ENCODE measurements at regions not wholly inside any gene's neighbourhood (a gene's known extent, or its start where the extent isn't known, plus 50 kb on each side); places are given as distances from the start of the nearest gene placed in this dataset.
"Not testable (repeated sequence)": the region's sequence is repeated elsewhere in the genome, so short reads cannot be mapped to it uniquely, and the experiment has no call there.

DNA sequence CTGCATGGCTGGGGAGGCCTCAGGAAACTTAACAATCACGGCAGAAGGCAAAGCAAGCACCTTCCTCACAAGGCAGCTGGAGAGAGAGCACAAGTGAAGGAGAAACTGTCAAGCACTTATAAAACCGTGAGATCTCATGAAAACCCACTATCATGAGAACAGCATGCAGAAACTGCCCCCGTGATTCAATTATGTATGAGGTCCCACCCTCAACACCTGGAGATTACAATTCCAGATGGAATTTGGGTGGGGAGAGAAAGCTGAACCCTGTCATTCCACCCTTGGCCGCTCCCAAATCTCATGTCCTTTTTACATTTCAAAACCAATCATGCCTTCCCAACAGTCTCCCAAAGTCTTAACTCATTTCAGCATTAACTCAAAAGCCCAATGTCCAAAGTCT is 107.2 kb upstream of the ECI2 start:
- H3K36me3 ChIP-seq (ENCODE audit: insufficient read depth, low read length): no peaks in the 10 kb centered on the region
- no peak overlapping the region for H3K9ac ChIP-seq (ENCODE audit: low read length)
- no peaks in the 10 kb centered on the region for H3K4me1 ChIP-seq (ENCODE audit: low read length)
- H3K9me3 ChIP-seq (ENCODE audit: low read length): no peaks in the 10 kb centered on the region
- H3K9me2 ChIP-seq (replicated peaks; ENCODE audit: insufficient read depth, low read length): no peaks in the 10 kb centered on the region
- H4K20me1 ChIP-seq (ENCODE audit: insufficient read depth, low read depth, low read length): no peaks in the 10 kb centered on the region
- H3K27me3 ChIP-seq (ENCODE audit: low read length): no peaks in the 10 kb centered on the region
- no peak for DNase-seq
- H3K4me3 ChIP-seq (ENCODE audit: low read length): no peak overlapping the region
- H3K4me2 ChIP-seq (ENCODE audit: low read depth, low read length, poor library complexity, severe bottlenecking): no peak overlapping the region
- H3K27ac ChIP-seq (ENCODE audit: low read length): no peak overlapping the region
- H3K79me2 ChIP-seq (ENCODE audit: low read length): no peaks in the 10 kb centered on the region
- no peak overlapping the region for H2AFZ ChIP-seq (ENCODE audit: low read length)

GRCh38 chr6:4240148-4240547 is 104.8 kb upstream of the ECI2 start:
- H4K20me1 ChIP-seq (ENCODE audit: insufficient read depth, low read depth, low read length): no peaks in the 10 kb centered on the region
- H3K79me2 ChIP-seq (ENCODE audit: low read length): no peaks in the 10 kb centered on the region
- no peaks in the 10 kb centered on the region for H3K9me3 ChIP-seq (ENCODE audit: low read length)
- no peaks in the 10 kb centered on the region for H3K9me2 ChIP-seq (replicated peaks; ENCODE audit: insufficient read depth, low read length)
- no peak overlapping the region for H3K4me3 ChIP-seq (ENCODE audit: low read length)
- no peak overlapping the region for H3K27ac ChIP-seq (ENCODE audit: low read length)
- H3K9ac ChIP-seq (ENCODE audit: low read length): no peak overlapping the region
- H3K4me1 ChIP-seq (ENCODE audit: low read length): no peaks in the 10 kb centered on the region
- H2AFZ ChIP-seq (ENCODE audit: low read length): no peak overlapping the region
- no peak overlapping the region for H3K4me2 ChIP-seq (ENCODE audit: low read depth, low read length, poor library complexity, severe bottlenecking)
- DNase-seq: no peak
- no peaks in the 10 kb centered on the region for H3K36me3 ChIP-seq (ENCODE audit: insufficient read depth, low read length)
- no peaks in the 10 kb centered on the region for H3K27me3 ChIP-seq (ENCODE audit: low read length)

DNA sequence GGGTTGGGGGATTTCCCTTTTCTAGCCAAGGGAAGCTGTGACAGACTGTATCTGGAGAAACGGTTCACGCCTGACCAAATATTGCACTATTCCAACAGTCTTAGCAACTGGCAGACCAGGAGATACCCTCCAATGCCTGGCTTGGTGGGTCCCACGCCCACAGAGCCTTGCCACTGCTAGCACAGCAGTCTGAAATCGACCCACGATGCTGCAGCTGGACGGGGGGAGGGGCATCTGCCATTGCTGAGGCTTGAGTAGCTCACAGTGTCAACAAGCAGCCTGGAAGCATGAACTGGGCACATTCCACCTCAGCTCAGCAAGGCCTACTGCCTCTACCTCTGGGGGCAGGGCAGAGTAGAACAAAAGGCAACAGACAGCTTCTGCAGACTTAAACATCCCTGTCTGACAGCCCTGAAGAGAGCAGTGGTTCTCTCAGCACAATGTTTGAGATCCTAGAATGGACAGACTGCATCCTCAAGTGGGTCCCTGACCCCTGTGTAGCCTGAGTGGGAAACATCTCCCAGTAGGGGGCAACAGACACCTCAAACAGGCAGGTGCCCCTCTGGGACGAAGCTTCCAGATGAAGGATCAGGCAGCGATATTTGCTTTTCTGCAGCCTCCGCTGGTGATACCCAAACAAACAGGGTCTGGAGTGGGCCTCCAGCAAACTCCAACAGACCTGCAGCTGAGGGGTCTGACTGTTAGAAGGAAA is 89.9 kb upstream of the ECI2 start:
- Histone ChIP-seq H3K4me1 (ENCODE audit: low read length) (no peaks in the 10 kb centered on the region), H3K4me2 (ENCODE audit: low read depth, low read length, poor library complexity, severe bottlenecking) (no peak overlapping the region), H3K9ac (ENCODE audit: low read length) (no peak overlapping the region), H2AFZ (ENCODE audit: low read length) (no peak overlapping the region), H3K27ac (ENCODE audit: low read length) (no peak overlapping the region), H3K9me3 (ENCODE audit: low read length) (no peaks in the 10 kb centered on the region), H3K79me2 (ENCODE audit: low read length) (no peaks in the 10 kb centered on the region), H3K4me3 (ENCODE audit: low read length) (no peak overlapping the region), H4K20me1 (ENCODE audit: insufficient read depth, low read depth, low read length) (no peaks in the 10 kb centered on the region), H3K36me3 (ENCODE audit: insufficient read depth, low read length) (no peaks in the 10 kb centered on the region), H3K27me3 (ENCODE audit: low read length) (no peaks in the 10 kb centered on the region), H3K9me2 (replicated peaks; ENCODE audit: insufficient read depth, low read length) (no peaks in the 10 kb centered on the region)
- no peak for DNase-seq

- no peak overlapping the region for H2AFZ ChIP-seq (ENCODE audit: low read length)
- H3K4me2 ChIP-seq (ENCODE audit: low read depth, low read length, poor library complexity, severe bottlenecking): no peak overlapping the region
- no peak overlapping the region for H3K9ac ChIP-seq (ENCODE audit: low read length)
- no peaks in the 10 kb centered on the region for H3K4me1 ChIP-seq (ENCODE audit: low read length)
- H3K9me2 ChIP-seq (replicated peaks; ENCODE audit: insufficient read depth, low read length): no peaks in the 10 kb centered on the region
- H3K27me3 ChIP-seq (ENCODE audit: low read length): no peaks in the 10 kb centered on the region
- H3K9me3 ChIP-seq (ENCODE audit: low read length): no peaks in the 10 kb centered on the region
- H3K36me3 ChIP-seq (ENCODE audit: insufficient read depth, low read length): no peaks in the 10 kb centered on the region
- H3K27ac ChIP-seq (ENCODE audit: low read length): no peak overlapping the region
- H3K4me3 ChIP-seq (ENCODE audit: low read length): no peak overlapping the region
- no peaks in the 10 kb centered on the region for H3K79me2 ChIP-seq (ENCODE audit: low read length)
- DNase-seq: no peak
- no peaks in the 10 kb centered on the region for H4K20me1 ChIP-seq (ENCODE audit: insufficient read depth, low read depth, low read length)
These were observed 88.9 kb upstream of the ECI2 start for GRCh38 chr6:4224067-4224978.

- H3K79me2 ChIP-seq (ENCODE audit: low read length): no peaks in the 10 kb centered on the region
These were observed 85.2 kb upstream of the ECI2 start for GRCh38 chr6:4220558-4220957.

GRCh38 chr6:4218619-4219317 is 83.4 kb upstream of the ECI2 start:
- not testable (repeated sequence) for H3K36me3 ChIP-seq (ENCODE audit: insufficient read depth, low read length); H3K9me3 ChIP-seq (ENCODE audit: low read length); H3K9ac ChIP-seq (ENCODE audit: low read length); DNase-seq; H2AFZ ChIP-seq (ENCODE audit: low read length); H3K27ac ChIP-seq (ENCODE audit: low read length); H4K20me1 ChIP-seq (ENCODE audit: insufficient read depth, low read depth, low read length); H3K79me2 ChIP-seq (ENCODE audit: low read length); H3K4me1 ChIP-seq (ENCODE audit: low read length); H3K4me3 ChIP-seq (ENCODE audit: low read length); H3K4me2 ChIP-seq (ENCODE audit: low read depth, low read length, poor library complexity, severe bottlenecking); H3K27me3 ChIP-seq (ENCODE audit: low read length); H3K9me2 ChIP-seq (replicated peaks; ENCODE audit: insufficient read depth, low read length)

More at GRCh38 chr6:4220558-4220957, 85.2 kb upstream of the ECI2 start:
- Histone ChIP-seq H3K4me2 (ENCODE audit: low read depth, low read length, poor library complexity, severe bottlenecking) (no peak overlapping the region), H3K4me3 (ENCODE audit: low read length) (no peak overlapping the region), H3K27ac (ENCODE audit: low read length) (no peak overlapping the region), H3K9me3 (ENCODE audit: low read length) (no peaks in the 10 kb centered on the region), H3K36me3 (ENCODE audit: insufficient read depth, low read length) (no peaks in the 10 kb centered on the region), H3K27me3 (ENCODE audit: low read length) (no peaks in the 10 kb centered on the region), H2AFZ (ENCODE audit: low read length) (no peak overlapping the region), H4K20me1 (ENCODE audit: insufficient read depth, low read depth, low read length) (no peaks in the 10 kb centered on the region), H3K9ac (ENCODE audit: low read length) (no peak overlapping the region), H3K4me1 (ENCODE audit: low read length) (no peaks in the 10 kb centered on the region), H3K9me2 (replicated peaks; ENCODE audit: insufficient read depth, low read length) (no peaks in the 10 kb centered on the region)
- no peak for DNase-seq

DNA sequence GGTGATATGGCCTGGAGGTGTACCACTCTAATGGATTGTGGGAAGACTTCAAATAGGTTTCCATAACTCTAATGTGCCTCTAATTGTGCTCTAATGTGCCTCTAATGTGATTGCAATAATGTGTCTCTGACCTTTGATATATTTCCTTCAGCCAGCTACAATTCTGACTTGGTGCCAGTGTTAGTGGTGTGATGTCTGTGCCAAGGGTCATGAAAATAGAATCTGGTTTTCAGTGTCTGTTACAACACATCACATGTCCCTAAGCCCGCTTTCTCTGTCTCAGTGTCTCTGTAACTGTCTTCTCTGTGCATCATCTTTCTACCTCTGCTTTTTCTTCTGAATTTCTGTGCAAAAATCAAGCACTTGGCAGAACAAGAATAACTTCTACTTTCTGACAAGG is 77.2 kb upstream of the ECI2 start:
- no peak overlapping the region for H3K4me3 ChIP-seq (ENCODE audit: low read length)
- H3K27ac ChIP-seq (ENCODE audit: low read length): no peak overlapping the region
- H3K9me2 ChIP-seq (replicated peaks; ENCODE audit: insufficient read depth, low read length): no peaks in the 10 kb centered on the region
- H3K9me3 ChIP-seq (ENCODE audit: low read length): peaks cover 5% of the 10 kb centered on the region; the same call in 1 of the 2 replicates
- no peak for DNase-seq
- H3K79me2 ChIP-seq (ENCODE audit: low read length): no peaks in the 10 kb centered on the region
- no peaks in the 10 kb centered on the region for H3K4me1 ChIP-seq (ENCODE audit: low read length)
- H3K27me3 ChIP-seq (ENCODE audit: low read length): no peaks in the 10 kb centered on the region
- H4K20me1 ChIP-seq (ENCODE audit: insufficient read depth, low read depth, low read length): no peaks in the 10 kb centered on the region
- H3K36me3 ChIP-seq (ENCODE audit: insufficient read depth, low read length): no peaks in the 10 kb centered on the region
- H2AFZ ChIP-seq (ENCODE audit: low read length): no peak overlapping the region
- H3K4me2 ChIP-seq (ENCODE audit: low read depth, low read length, poor library complexity, severe bottlenecking): no peak overlapping the region
- H3K9ac ChIP-seq (ENCODE audit: low read length): no peak overlapping the region
